Glomerular visceral epithelial cell (primary cell): ENCODE measurements at regions not wholly inside any gene's neighbourhood (a gene's known extent, or its start where the extent isn't known, plus 50 kb on each side); places are given as distances from the start of the nearest gene placed in this dataset.

Source experiments
- DNase-seq: peaks from one replicate; pipeline ENCODE4 v3.0.0-alpha.2; 2016; ENCODE audit errors: extremely low spot score

GRCh38 chr2:9105601-9106337, 100.8 kb upstream of the ASAP2 start:
- DNase-seq = no peak

GRCh38 chr2:9103663-9104277, 100.3 kb upstream of the MBOAT2 start:
- DNase-seq = no peak

- no peak for DNase-seq
These were observed 99.6 kb upstream of the MBOAT2 start for GRCh38 chr2:9102861-9103662.

GRCh38 chr2:9101763-9102425, 98.4 kb upstream of the MBOAT2 start:
- no peak for DNase-seq

GRCh38 chr2:9100080-9100876, 96.8 kb upstream of the MBOAT2 start:
- no peak for DNase-seq

GRCh38 chr2:9099341-9099751, 95.9 kb upstream of the MBOAT2 start:
- peak; percentile 65 for DNase-seq

GRCh38 chr2:9097892-9098291, 94.4 kb upstream of the MBOAT2 start:
- no peak for DNase-seq

GRCh38 chr2:9097239-9097638, 93.8 kb upstream of the MBOAT2 start:
- peak; percentile 39 for DNase-seq

- no peak for DNase-seq
These were observed 93.3 kb upstream of the MBOAT2 start for GRCh38 chr2:9096761-9097160.

GRCh38 chr2:9095690-9096089, 92.2 kb upstream of the MBOAT2 start:
- DNase-seq = no peak

- DNase-seq = no peak
These were observed 91.7 kb upstream of the MBOAT2 start for GRCh38 chr2:9095226-9095625.

- DNase-seq = no peak
These were observed 90.6 kb upstream of the MBOAT2 start for GRCh38 chr2:9094117-9094516.

GRCh38 chr2:9093324-9093723, 89.8 kb upstream of the MBOAT2 start:
- DNase-seq = no peak

- no peak for DNase-seq
These were observed 89.1 kb upstream of the MBOAT2 start for GRCh38 chr2:9092383-9093282.

- DNase-seq = no peak
These were observed 88.3 kb upstream of the MBOAT2 start for GRCh38 chr2:9091811-9092210.

GRCh38 chr2:9089831-9090230, 86.3 kb upstream of the MBOAT2 start:
- no peak for DNase-seq

- DNase-seq = no peak
These were observed 83.7 kb upstream of the MBOAT2 start for GRCh38 chr2:9087121-9087681.

- no peak for DNase-seq
These were observed 83.0 kb upstream of the MBOAT2 start for GRCh38 chr2:9086465-9086864.

GRCh38 chr2:9085353-9085752, 81.9 kb upstream of the MBOAT2 start:
- no peak for DNase-seq

GRCh38 chr2:9083287-9083686, 79.8 kb upstream of the MBOAT2 start:
- DNase-seq = no peak
